Stimulated activated CD8-positive, alpha-beta memory T cell treated with anti-CD3 and anti-CD28 coated beads, Interleukin-7, amount 100 ng/mL, for 1 hour (primary cell): ENCODE measurements at regions not wholly inside any gene's neighbourhood (a gene's known extent, or its start where the extent isn't known, plus 50 kb on each side); places are given as distances from the start of the nearest gene placed in this dataset.

Experiments
- DNase-seq, 2 donors: peaks; one replicate each; pipeline ENCODE4 v3.0.0-alpha.2; 2020; ENCODE audit warnings: low read depth in 2 of 2

- no peak for DNase-seq
These were observed 405.4 kb downstream of the ZSWIM6 start for GRCh38 chr5:61737301-61737963.

- no peak for DNase-seq
These were observed 405.9 kb downstream of the ZSWIM6 start for GRCh38 chr5:61737964-61738340.

- DNase-seq, result no peak
These were observed 406.4 kb downstream of the ZSWIM6 start for GRCh38 chr5:61738446-61738845.

- no peak for DNase-seq
These were observed 412.9 kb downstream of the ZSWIM6 start for GRCh38 chr5:61744690-61745619.

- no peak for DNase-seq
These were observed 414.9 kb downstream of the ZSWIM6 start for GRCh38 chr5:61746831-61747575.

GRCh38 chr5:61748121-61748520, 416.1 kb downstream of the ZSWIM6 start:
- no peak for DNase-seq

GRCh38 chr5:61748651-61749050, 416.6 kb downstream of the ZSWIM6 start:
- no peak for DNase-seq

GRCh38 chr5:61752588-61752987, 420.5 kb downstream of the ZSWIM6 start:
- DNase-seq, result no peak

GRCh38 chr5:61754792-61755191, 422.7 kb downstream of the ZSWIM6 start:
- no peak for DNase-seq

GRCh38 chr5:61755726-61756222, 423.7 kb downstream of the ZSWIM6 start:
- no peak for DNase-seq

GRCh38 chr5:61758711-61759110, 426.7 kb downstream of the ZSWIM6 start:
- DNase-seq, result no peak

GRCh38 chr5:61765471-61765870, 433.4 kb downstream of the ZSWIM6 start:
- DNase-seq, result no peak

GRCh38 chr5:61766141-61766540, 434.1 kb downstream of the ZSWIM6 start:
- DNase-seq, result no peak

- no peak for DNase-seq
These were observed 435.4 kb downstream of the ZSWIM6 start for GRCh38 chr5:61767231-61768080.

- no peak for DNase-seq
These were observed 436.7 kb downstream of the ZSWIM6 start for GRCh38 chr5:61768692-61769281.

GRCh38 chr5:61771062-61771461, 439.0 kb downstream of the ZSWIM6 start:
- no peak for DNase-seq

GRCh38 chr5:61771808-61772207, 439.8 kb downstream of the ZSWIM6 start:
- no peak for DNase-seq

GRCh38 chr5:61775901-61776300, 443.8 kb downstream of the ZSWIM6 start:
- no peak for DNase-seq

- no peak for DNase-seq
These were observed 445.2 kb downstream of the ZSWIM6 start for GRCh38 chr5:61777292-61777691.

- DNase-seq, result no peak
These were observed 447.7 kb downstream of the ZSWIM6 start for GRCh38 chr5:61779743-61780142.

- no peak for DNase-seq
These were observed 451.4 kb downstream of the ZSWIM6 start for GRCh38 chr5:61783481-61783880.
